ENCODE measurements at regions not wholly inside any gene's neighbourhood (a gene's known extent, or its start where the extent isn't known, plus 50 kb on each side); places are given as distances from the start of the nearest gene placed in this dataset.

- TF ChIP-seq CTCF (IDR thresholded peaks at IDR 0.05; ENCODE audit: low read depth, low read length) (no peak), EZH2phosphoT487 (IDR thresholded peaks at IDR 0.05; ENCODE audit: low read depth) (no peak)
These were observed 316.9 kb downstream of the MTRR start for GRCh38 chr5:8185852-8186251.
